SK-N-SH (cell line): ENCODE measurements at regions not wholly inside any gene's neighbourhood (a gene's known extent, or its start where the extent isn't known, plus 50 kb on each side); places are given as distances from the start of the nearest gene placed in this dataset.

ENCODE experiments used
- CTCF ChIP-seq: fragments of 200-600 bp; sonication (generic); IDR thresholded peaks from 2 replicates; pipeline ENCODE4 v1.6.1; 2017; ENCODE audit warnings: antibody characterized with exemption, mild to moderate bottlenecking, moderate library complexity
- ELF1 ChIP-seq: IDR thresholded peaks from 2 replicates; pipeline ENCODE4 v1.4.0; 2012
- EP300 ChIP-seq, 2 experiments: IDR thresholded peaks; 2 replicates each; pipeline versions ENCODE4 v1.4.0 to v1.6.1; 2012; ENCODE audit warnings: borderline replicate concordance in 1 of 2, low read depth in 1 of 2, low read length in 1 of 2
- EZH2phosphoT487 ChIP-seq: fragments of 200-600 bp; sonication (generic); IDR thresholded peaks from 2 replicates; pipeline ENCODE4 v1.6.1; 2017; ENCODE audit warnings: low read depth, mixed run types, mild to moderate bottlenecking, antibody characterized with exemption, moderate library complexity, borderline replicate concordance
- FOXJ3 ChIP-seq: sonication (generic); formaldehyde crosslinking; IDR thresholded peaks from 2 replicates; pipeline ENCODE4 v1.5.1; 2020; ENCODE audit warnings: mild to moderate bottlenecking, missing genetic modification reagents
- FOXM1 ChIP-seq: IDR thresholded peaks from 2 replicates; pipeline ENCODE4 v1.4.0; 2012; ENCODE audit warnings: low read depth, mild to moderate bottlenecking
- GABPA ChIP-seq: IDR thresholded peaks from 2 replicates; pipeline ENCODE4 v1.4.0; 2012; ENCODE audit warnings: low read depth, mild to moderate bottlenecking
- IRF3 ChIP-seq: fragments of 150-350 bp; IDR thresholded peaks from 2 replicates; pipeline ENCODE4 v1.6.1; 2016; ENCODE audit warnings: mild to moderate bottlenecking, low read depth, low read length
- MAX ChIP-seq: IDR thresholded peaks from 2 replicates; pipeline ENCODE4 v1.4.0; 2012; ENCODE audit warnings: low read depth
- PBX3 ChIP-seq: IDR thresholded peaks from 2 replicates; pipeline ENCODE4; 2012
- POLR2AphosphoS5 ChIP-seq: IDR thresholded peaks from 2 replicates; pipeline ENCODE4 v1.6.1; 2012; ENCODE audit warnings: low read depth, low read length
- RFX5 ChIP-seq: IDR thresholded peaks from 2 replicates; pipeline ENCODE4 v1.6.1; 2012; ENCODE audit warnings: mild to moderate bottlenecking, improper control_type of control experiment, low read length
- SIN3A ChIP-seq: IDR thresholded peaks from 2 replicates; pipeline ENCODE4 v1.6.1; 2012; ENCODE audit warnings: low read depth, mild to moderate bottlenecking, low read length, moderate library complexity, borderline replicate concordance
- USF2 ChIP-seq: fragments of 150-350 bp; IDR thresholded peaks from 2 replicates; pipeline ENCODE4 v1.6.1; 2017; ENCODE audit warnings: antibody characterized with exemption, low read length, low read depth, borderline replicate concordance

GRCh38 chr2:42960002-42960841 is 167.8 kb upstream of the HAAO start:
- TF ChIP-seq CTCF (no peak), FOXM1 (no peak), ELF1 (no peak), SIN3A (no peak), RFX5 (no peak), FOXJ3 (no peak), MAX (no peak), POLR2AphosphoS5 (no peak), PBX3 (no peak), IRF3 (no peak), EZH2phosphoT487 (no peak), EP300 (IDR thresholded peaks at IDR 0.05; ENCODE audit: borderline replicate concordance in 1 of 2, low read depth in 1 of 2, low read length in 1 of 2) (no peak), USF2 (no peak), GABPA (no peak)
